Trophoblast cell (in vitro differentiated cells and primary cell): ENCODE measurements at regions not wholly inside any gene's neighbourhood (a gene's known extent, or its start where the extent isn't known, plus 50 kb on each side); places are given as distances from the start of the nearest gene placed in this dataset.

Source experiments
- DNase-seq, 2 donors: peaks; one replicate each; pipeline ENCODE4 v3.0.0-alpha.2; 2016
- H2AFZ ChIP-seq: 2 replicates; pipeline ENCODE4 v1.6.1; 2013; ENCODE audit warnings: low read length, moderate library complexity, mild to moderate bottlenecking; ENCODE audit not compliant: insufficient read depth, poor library complexity
- H2AK5ac ChIP-seq: 2 replicates; pipeline ENCODE4 v1.6.1; 2013; ENCODE audit warnings: mild to moderate bottlenecking, low read length
- H2BK120ac ChIP-seq: 2 replicates; pipeline ENCODE4 v1.6.1; 2013; ENCODE audit warnings: low read length, mild to moderate bottlenecking, moderate library complexity; ENCODE audit not compliant: insufficient read depth, poor library complexity
- H2BK12ac ChIP-seq: 2 replicates; pipeline ENCODE4 v1.6.1; 2013; ENCODE audit warnings: mild to moderate bottlenecking, low read length, moderate library complexity
- H2BK5ac ChIP-seq: 2 replicates; pipeline ENCODE4 v1.6.1; 2013; ENCODE audit warnings: low read length, low read depth, moderate library complexity, mild to moderate bottlenecking; ENCODE audit not compliant: poor library complexity
- H3K14ac ChIP-seq: 2 replicates; pipeline ENCODE4 v1.6.1; 2013; ENCODE audit warnings: mild to moderate bottlenecking, low read length
- H3K18ac ChIP-seq: 2 replicates; pipeline ENCODE4 v1.6.1; 2013; ENCODE audit warnings: mild to moderate bottlenecking, low read length
- H3K23ac ChIP-seq: 2 replicates; pipeline ENCODE4 v1.6.1; 2013; ENCODE audit warnings: low read length
- H3K27ac ChIP-seq: 2 replicates; pipeline ENCODE4 v1.5.1; 2013; ENCODE audit warnings: low read depth, mild to moderate bottlenecking, inconsistent platforms, low read length, moderate library complexity
- H3K27me3 ChIP-seq: 2 replicates; pipeline ENCODE4 v1.6.1; 2013; ENCODE audit warnings: inconsistent platforms, mild to moderate bottlenecking, low read length, moderate library complexity; ENCODE audit not compliant: insufficient read depth
- H3K36me3 ChIP-seq, 2 experiments: 1 replicate in 1 of 2; 2 replicates in 1 of 2; pipeline ENCODE4 v1.6.1; 2013; ENCODE audit warnings: low read length in 2 of 2, mild to moderate bottlenecking in 2 of 2, moderate library complexity in 1 of 2; ENCODE audit not compliant: insufficient read depth in 2 of 2, control insufficient read depth in 1 of 2
- H3K4ac ChIP-seq: 2 replicates; pipeline ENCODE4 v1.6.1; 2013; ENCODE audit warnings: low read depth, mild to moderate bottlenecking, low read length, moderate library complexity
- H3K4me1 ChIP-seq, 2 experiments: 1 replicate in 1 of 2; 2 replicates in 1 of 2; pipeline ENCODE4 v1.6.1; 2013; ENCODE audit warnings: low read length in 2 of 2, mild to moderate bottlenecking in 2 of 2, moderate library complexity in 1 of 2; ENCODE audit not compliant: insufficient read depth in 2 of 2, control insufficient read depth in 1 of 2
- H3K4me2 ChIP-seq: 2 replicates; pipeline ENCODE4 v1.6.1; 2013; ENCODE audit warnings: inconsistent platforms, mild to moderate bottlenecking, low read length, moderate library complexity
- H3K4me3 ChIP-seq: 2 replicates; pipeline ENCODE4 v1.5.1; 2013; ENCODE audit warnings: mild to moderate bottlenecking, low read depth, low read length, inconsistent platforms
- H3K79me1 ChIP-seq: one replicate; pipeline ENCODE4 v1.6.1; 2013; ENCODE audit warnings: low read length
- H3K79me2 ChIP-seq: 2 replicates; pipeline ENCODE4 v1.6.1; 2013; ENCODE audit warnings: low read length, mild to moderate bottlenecking; ENCODE audit not compliant: control insufficient read depth, insufficient read depth, poor library complexity
- H3K9ac ChIP-seq: 2 replicates; pipeline ENCODE4 v1.6.1; 2013; ENCODE audit warnings: mild to moderate bottlenecking, low read length
- H3K9me3 ChIP-seq: 2 replicates; pipeline ENCODE4 v1.6.1; 2013; ENCODE audit warnings: low read depth, mild to moderate bottlenecking, control low read depth, inconsistent platforms, low read length; ENCODE audit not compliant: insufficient read depth
- H4K12ac ChIP-seq: 2 replicates; pipeline ENCODE4 v1.6.1; 2013; ENCODE audit warnings: low read depth, mild to moderate bottlenecking, low read length, moderate library complexity
- H4K8ac ChIP-seq: 2 replicates; pipeline ENCODE4 v1.6.1; 2013; ENCODE audit warnings: low read depth, mild to moderate bottlenecking, low read length, moderate library complexity
- H4K91ac ChIP-seq: one replicate; pipeline ENCODE4 v1.6.1; 2013; ENCODE audit warnings: low read depth, mild to moderate bottlenecking, low read length, moderate library complexity
- WGBS: extraction: QIAGEN DNeasy Blood & Tissue Kit; methylation state at CpG from one replicate; pipeline ENCODE4 v1.1.7; 2013; ENCODE audit warnings: missing lambda C conversion rate; ENCODE audit not compliant: insufficient read length, insufficient coverage; ENCODE audit errors: extremely low coverage; 5-methylcytosine and 5-hydroxymethylcytosine counted together

GRCh38 chr2:157194097-157194688 is 63.3 kb upstream of the GALNT5 start:
- no peak overlapping the region for H2BK120ac ChIP-seq
- no peak overlapping the region for H3K23ac ChIP-seq
- no peaks in the 10 kb centered on the region for H3K79me1 ChIP-seq
- no peaks in the 10 kb centered on the region for H3K27me3 ChIP-seq
- no peak overlapping the region for H3K4ac ChIP-seq
- no peaks in the 10 kb centered on the region for H3K4me1 ChIP-seq
- no peaks in the 10 kb centered on the region for H3K79me2 ChIP-seq
- H3K14ac ChIP-seq: no peak overlapping the region
- no peak overlapping the region for H3K4me3 ChIP-seq
- H3K18ac ChIP-seq: no peak overlapping the region
- peak; percentile 21 to 81 for DNase-seq
- no peak overlapping the region for H4K8ac ChIP-seq
- no peak overlapping the region for H3K27ac ChIP-seq
- no peak overlapping the region for H2BK5ac ChIP-seq
- H2AFZ ChIP-seq: no peak overlapping the region
- no peak overlapping the region for H3K4me2 ChIP-seq
- no peaks in the 10 kb centered on the region for H3K36me3 ChIP-seq
- no peaks in the 10 kb centered on the region for H3K9me3 ChIP-seq
- H3K9ac ChIP-seq: no peak overlapping the region
- no peak overlapping the region for H4K91ac ChIP-seq
- no peak overlapping the region for H4K12ac ChIP-seq
- H2BK12ac ChIP-seq: no peak overlapping the region
- WGBS: no CpG with 5 or more reads among the region's 2 CpGs
- no peak overlapping the region for H2AK5ac ChIP-seq

DNA sequence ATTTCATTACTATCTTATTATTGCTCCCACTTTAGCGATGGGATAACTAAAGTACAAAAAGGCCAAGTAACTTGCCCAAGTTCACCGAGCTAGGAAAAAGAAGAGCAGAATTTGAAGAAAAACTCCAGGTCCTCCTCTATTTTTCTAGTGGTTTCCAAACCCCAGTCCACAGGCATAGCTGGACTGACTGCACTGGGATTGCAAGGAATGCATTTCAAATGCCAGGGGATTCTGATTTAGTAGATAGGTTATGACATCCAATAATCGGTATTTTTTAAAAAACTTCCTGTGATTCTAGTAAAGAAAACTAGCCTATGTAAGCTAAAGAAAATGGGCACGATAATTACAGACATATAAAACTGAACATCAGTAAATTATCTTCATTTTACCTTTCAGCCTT is 62.7 kb upstream of the GALNT5 start:
- no peak overlapping the region for H4K91ac ChIP-seq
- no CpG with 5 or more reads among the region's 4 CpGs for WGBS
- DNase-seq: peak; percentile 19 to 82

DNA sequence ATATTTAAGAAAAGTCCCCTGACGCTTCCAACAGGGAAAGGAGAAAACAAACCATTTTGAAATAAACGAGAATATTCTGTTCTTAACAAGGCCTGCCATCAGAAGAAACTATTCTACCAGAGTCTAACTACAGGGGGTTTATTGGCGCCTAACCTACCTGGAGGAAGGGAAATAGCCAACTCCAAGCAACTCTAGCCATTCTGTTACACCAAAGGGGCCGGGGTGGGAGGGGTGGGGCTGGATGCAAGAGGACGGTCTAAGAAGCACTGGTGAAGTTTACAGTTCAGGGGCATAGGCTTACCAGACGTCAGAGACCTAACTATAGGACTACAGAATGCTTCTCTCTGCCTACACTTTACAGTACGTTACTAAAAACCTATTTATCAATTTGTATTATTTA is 60.5 kb upstream of the GALNT5 start:
- Histone ChIP-seq H2BK120ac (no peak overlapping the region), H3K4me1 (no peaks in the 10 kb centered on the region), H3K79me1 (no peaks in the 10 kb centered on the region), H3K27me3 (no peaks in the 10 kb centered on the region), H3K36me3 (no peaks in the 10 kb centered on the region), H3K4ac (no peak overlapping the region), H3K9ac (no peak overlapping the region), H4K8ac (no peak overlapping the region), H3K4me2 (no peak overlapping the region), H3K4me3 (no peak overlapping the region), H4K12ac (no peak overlapping the region), H4K91ac (no peak overlapping the region), H2BK5ac (no peak overlapping the region), H2AFZ (no peak overlapping the region), H3K23ac (no peak overlapping the region), H2BK12ac (no peak overlapping the region), H3K27ac (no peak overlapping the region), H3K14ac (no peak overlapping the region), H3K9me3 (no peaks in the 10 kb centered on the region), H2AK5ac (no peak overlapping the region), H3K18ac (no peak overlapping the region), H3K79me2 (no peaks in the 10 kb centered on the region)
- no peak for DNase-seq
- WGBS: no CpG with 5 or more reads among the region's 7 CpGs

More for the DNA sequence above, 62.7 kb upstream of the GALNT5 start:
- no peak overlapping the region for H3K18ac ChIP-seq
- no peak overlapping the region for H3K9ac ChIP-seq
- no peak overlapping the region for H2AK5ac ChIP-seq
- H3K4me2 ChIP-seq: no peak overlapping the region
- no peaks in the 10 kb centered on the region for H3K79me2 ChIP-seq
- H2BK12ac ChIP-seq: no peak overlapping the region
- H2BK5ac ChIP-seq: no peak overlapping the region
- H2BK120ac ChIP-seq: no peak overlapping the region
- H3K79me1 ChIP-seq: no peaks in the 10 kb centered on the region
- no peaks in the 10 kb centered on the region for H3K9me3 ChIP-seq
- no peak overlapping the region for H3K23ac ChIP-seq
- no peak overlapping the region for H4K12ac ChIP-seq
- no peaks in the 10 kb centered on the region for H3K27me3 ChIP-seq
- H3K4me1 ChIP-seq: no peaks in the 10 kb centered on the region
- no peak overlapping the region for H3K4ac ChIP-seq
- no peak overlapping the region for H3K4me3 ChIP-seq
- H3K27ac ChIP-seq: no peak overlapping the region
- H2AFZ ChIP-seq: no peak overlapping the region
- no peaks in the 10 kb centered on the region for H3K36me3 ChIP-seq
- H3K14ac ChIP-seq: no peak overlapping the region
- H4K8ac ChIP-seq: no peak overlapping the region

DNA sequence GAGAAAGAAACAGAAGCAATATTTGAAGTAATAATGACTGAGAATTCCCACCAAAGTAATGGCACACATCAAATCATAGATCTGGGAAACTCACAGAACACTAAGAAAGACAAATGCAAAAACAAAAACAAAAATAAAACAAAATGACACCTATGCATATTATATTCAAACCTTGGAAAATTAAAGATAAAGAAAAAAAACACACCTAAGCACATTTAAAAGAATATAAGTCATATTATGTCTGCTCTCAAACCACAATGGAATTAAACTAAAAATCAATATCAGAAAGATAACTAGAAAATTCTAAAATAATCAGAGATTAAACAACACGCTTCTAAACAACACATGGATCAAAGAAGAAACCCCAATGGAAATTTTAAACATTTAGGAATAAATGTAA is 59.7 kb upstream of the GALNT5 start:
- WGBS: no CpG with 5 or more reads among the region's 1 CpG
- H3K4me3 ChIP-seq: no peak overlapping the region

More for the DNA sequence above, 59.7 kb upstream of the GALNT5 start:
- DNase-seq: no peak
- Histone ChIP-seq H3K9ac (no peak overlapping the region), H2AFZ (no peak overlapping the region), H3K4me1 (no peaks in the 10 kb centered on the region), H3K79me2 (no peaks in the 10 kb centered on the region), H2BK120ac (no peak overlapping the region), H3K27me3 (no peaks in the 10 kb centered on the region), H3K9me3 (no peaks in the 10 kb centered on the region), H3K79me1 (no peaks in the 10 kb centered on the region), H3K36me3 (no peaks in the 10 kb centered on the region), H2BK5ac (no peak overlapping the region), H3K23ac (no peak overlapping the region), H2AK5ac (no peak overlapping the region), H3K18ac (no peak overlapping the region), H2BK12ac (no peak overlapping the region), H3K27ac (no peak overlapping the region), H3K4ac (no peak overlapping the region), H4K12ac (no peak overlapping the region), H4K8ac (no peak overlapping the region), H3K4me2 (no peak overlapping the region), H4K91ac (no peak overlapping the region), H3K14ac (no peak overlapping the region)
